HepG2 (cell line): ENCODE measurements at regions not wholly inside any gene's neighbourhood (a gene's known extent, or its start where the extent isn't known, plus 50 kb on each side); places are given as distances from the start of the nearest gene placed in this dataset.

Experiments used
- ATAC-seq: fragments of 200-7000 bp; cut with Tn5 transposase; 3 replicates; pipeline ENCODE4 v1.9.1; 2020; ENCODE audit warnings: mild to moderate bottlenecking, moderate library complexity
- BruUV-seq: library from RNA; stranded (reverse); fragments of 400-500 nt; replicated peaks from 2 replicates; lab custom pipeline; 2021; lab: Mats Ljungman, UMichigan
- CTCF ChIA-PET: fragments of 300-600 bp; formaldehyde crosslinking; extraction: SDS; loops from one replicate; lab custom pipeline; 2021; ENCODE audit warnings: low total read pairs, inconsistent platforms, low intra/inter-chr PET ratio; lab: Yijun Ruan, JAX
- POLR2A ChIA-PET: fragments of 350-600 bp; sonication (Branson Sonifier 250); formaldehyde crosslinking; loops from one replicate; lab custom pipeline; 2020; ENCODE audit warnings: antibody characterized with exemption, inconsistent platforms; lab: Yijun Ruan, JAX
- DNase-seq: peaks from one replicate; pipeline ENCODE4 v3.0.0-alpha.2; 2015; ENCODE audit warnings: low spot score
- FAIRE-seq: peaks from 3 replicates; lab custom pipeline; 2011; peaks lifted over from hg19 to GRCh38; lab: Jason Lieb, UNC
- H2AFZ ChIP-seq: one replicate; pipeline ENCODE4 v1.6.1; 2011; ENCODE audit warnings: low read length, inconsistent platforms
- H3K27ac ChIP-seq: fragments of 300-600 bp; 3 replicates; pipeline ENCODE4 v1.8.0; 2011; ENCODE audit warnings: mixed run types, mild to moderate bottlenecking, mixed read lengths, low read length, inconsistent platforms; ENCODE audit not compliant: insufficient read depth; ENCODE audit errors: extremely low read length
- H3K27me3 ChIP-seq, 2 experiments: fragments of 200-600 bp in 1 of 2; 2 replicates in 1 of 2; 3 replicates in 1 of 2; pipeline versions ENCODE4 v1.6.0 to v1.8.0; 2011; ENCODE audit warnings: low read length in 2 of 2, mild to moderate bottlenecking in 2 of 2, moderate library complexity in 2 of 2, inconsistent platforms in 1 of 2; ENCODE audit not compliant: insufficient read depth in 2 of 2, control insufficient read depth in 1 of 2
- H3K36me3 ChIP-seq, 2 experiments: fragments of 200-600 bp in 1 of 2; replicated peaks in 1 of 2; 2 replicates in 1 of 2; 3 replicates in 1 of 2; pipeline versions ENCODE4 v1.5.1 to v1.8.0; 2011; ENCODE audit warnings: low read length in 2 of 2, inconsistent platforms in 1 of 2; ENCODE audit not compliant: insufficient read depth in 2 of 2, control insufficient read depth in 1 of 2
- H3K4me1 ChIP-seq: 2 replicates; pipeline ENCODE4 v1.5.1; 2012; ENCODE audit warnings: low read length, inconsistent platforms; ENCODE audit not compliant: insufficient read depth
- H3K4me2 ChIP-seq: 2 replicates; pipeline ENCODE4 v1.6.0; 2011; ENCODE audit warnings: low read depth, low read length, inconsistent platforms
- H3K4me3 ChIP-seq, 3 experiments: fragments of 200-600 bp in 1 of 3; sonication (generic), shearing (Covaris generic) in 1 of 3; replicated peaks in 1 of 3; 2 replicates each; pipeline ENCODE4 v1.5.1; 2011 to 2016; ENCODE audit warnings: low read length in 3 of 3, inconsistent platforms in 2 of 3, low read depth in 2 of 3, mild to moderate bottlenecking in 2 of 3, control low read depth in 1 of 3, mixed read lengths in 1 of 3; ENCODE audit not compliant: insufficient read depth in 1 of 3
- H3K79me2 ChIP-seq: one replicate; pipeline ENCODE4 v1.6.1; 2011; ENCODE audit warnings: low read length, inconsistent platforms; ENCODE audit not compliant: insufficient read depth
- H3K9ac ChIP-seq: 2 replicates; pipeline ENCODE4 v1.6.0; 2011; ENCODE audit warnings: mild to moderate bottlenecking, low read depth, low read length, inconsistent platforms; ENCODE audit not compliant: insufficient read depth
- H3K9me3 ChIP-seq: 2 replicates; pipeline ENCODE4 v1.5.1; 2012; ENCODE audit warnings: mild to moderate bottlenecking, low read length
- H4K20me1 ChIP-seq: 2 replicates; pipeline ENCODE4 v1.6.0; 2011; ENCODE audit warnings: inconsistent platforms, mild to moderate bottlenecking, low read length, moderate library complexity; ENCODE audit not compliant: insufficient read depth
- ADNP ChIP-seq: sonication (generic); formaldehyde crosslinking; IDR thresholded peaks from 2 replicates; pipeline ENCODE4 v1.4.0; 2020; ENCODE audit warnings: missing genetic modification reagents
- AKAP8 ChIP-seq: sonication (generic); formaldehyde crosslinking; IDR thresholded peaks from 2 replicates; pipeline ENCODE4 v1.5.1; 2020; ENCODE audit warnings: mild to moderate bottlenecking, missing genetic modification reagents
- HNRNPUL1 ChIP-seq: fragments of 200-400 bp; formaldehyde crosslinking; IDR thresholded peaks from 2 replicates; pipeline ENCODE4 v1.6.1; 2017; ENCODE audit warnings: low read depth, mild to moderate bottlenecking, low read length, moderate library complexity
- MAFK ChIP-seq, 2 experiments: IDR thresholded peaks in 1 of 2; conservative IDR thresholded peaks in 1 of 2; 2 replicates each; pipeline ENCODE4 v1.6.1; 2011; ENCODE audit warnings: improper control_type of control experiment in 2 of 2, low read length in 2 of 2
- PCBP2 ChIP-seq: fragments of 200-400 bp; formaldehyde crosslinking; optimal IDR thresholded peaks from 2 replicates; pipeline ENCODE3; 2018; ENCODE audit warnings: low read length, low read depth; ENCODE audit not compliant: poor library complexity, severe bottlenecking
- ZFP41 ChIP-seq: sonication (generic); formaldehyde crosslinking; IDR thresholded peaks from 2 replicates; pipeline ENCODE4 v1.4.0; 2020; ENCODE audit warnings: mild to moderate bottlenecking, missing genetic modification reagents, borderline replicate concordance
- ZNF20 ChIP-seq: sonication (generic); formaldehyde crosslinking; IDR thresholded peaks from 2 replicates; pipeline ENCODE4 v1.4.0; 2020; ENCODE audit warnings: mild to moderate bottlenecking, moderate library complexity, missing genetic modification reagents
- ZNF577 ChIP-seq: sonication (generic); formaldehyde crosslinking; IDR thresholded peaks from 2 replicates; pipeline ENCODE4 v1.4.0; 2020; ENCODE audit warnings: mild to moderate bottlenecking, low read depth, missing genetic modification reagents, borderline replicate concordance
- ZNF775 ChIP-seq: sonication (generic); formaldehyde crosslinking; IDR thresholded peaks from 2 replicates; pipeline ENCODE4 v1.4.0; 2020; ENCODE audit warnings: missing genetic modification reagents, mild to moderate bottlenecking, moderate library complexity, borderline replicate concordance
- ZNF816 ChIP-seq: sonication (generic); formaldehyde crosslinking; IDR thresholded peaks from 2 replicates; pipeline ENCODE4 v1.8.0; 2022; ENCODE audit warnings: missing genetic modification reagents, mild to moderate bottlenecking, borderline replicate concordance
- whole genome bisulfite sequencing: methylation state at CpG from one replicate; pipeline ENCODE4 v1.1.6; 2017; ENCODE audit warnings: low lambda C conversion rate; 5-methylcytosine and 5-hydroxymethylcytosine counted together
- in situ Hi-C: cut with HindIII; loops from 2 replicates; pipeline ENCODE4 v1.10.0; 2017; ENCODE audit warnings: low pct_unique_long_range_greater_than_20kb; ENCODE audit not compliant: extremely low pct_ligation_motif_present
- intact Hi-C: fragments of 100-400 bp; cut with micrococcal nuclease; formaldehyde crosslinking; loops from one replicate; pipeline ENCODE4 v1.10.0; 2022; ENCODE audit not compliant: unreplicated experiment
- TF ChIP-seq, protein P1 (sequence below): IDR thresholded peaks from 2 replicates; pipeline ENCODE4 v1.6.1; 2016; ENCODE audit warnings: low read depth, borderline replicate concordance
- TF ChIP-seq, protein P2 (sequence below): sonication (generic); formaldehyde crosslinking; IDR thresholded peaks from 2 replicates; pipeline ENCODE4 v1.9.0; 2021; ENCODE audit warnings: mild to moderate bottlenecking, missing genetic modification reagents

DNA sequence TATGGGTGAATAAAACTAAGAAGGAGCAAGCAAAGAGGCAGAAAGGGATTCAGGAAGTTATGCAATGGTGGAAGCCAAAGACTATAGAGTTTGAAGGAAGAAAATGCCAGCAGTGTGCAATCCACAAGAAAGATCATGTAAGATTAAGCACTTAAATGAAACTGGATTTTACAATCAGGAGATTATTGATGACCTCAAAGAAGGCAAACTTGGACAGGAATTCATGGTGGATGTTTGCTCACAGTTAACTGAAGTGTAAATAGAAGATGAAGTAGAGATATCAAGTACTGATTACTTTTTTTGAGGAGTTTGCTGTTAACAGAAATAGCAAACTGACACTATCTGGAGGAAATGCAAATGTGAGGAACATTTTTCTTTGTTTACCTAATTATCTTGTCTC is 308.9 kb downstream of the RND3 start:
- H3K4me3 ChIP-seq = no peak overlapping the region
- H3K79me2 ChIP-seq = no peaks in the 10 kb centered on the region
- H3K4me1 ChIP-seq = no peaks in the 10 kb centered on the region
- DNase-seq (no peak), ATAC-seq (no peak), FAIRE-seq (no peak)
- intact Hi-C loops (no loop called here), in situ Hi-C loops (no loop called here)
- peaks cover 30% of the 10 kb centered on the region for H3K9me3 ChIP-seq
- no peaks in the 10 kb centered on the region for H3K36me3 ChIP-seq
- ChIA-PET CTCF (no interaction called here), POLR2A (no interaction called here)
- H3K27ac ChIP-seq = no peak overlapping the region
- no peaks in the 10 kb centered on the region for H3K27me3 ChIP-seq
- no TSS peak for BruUV-seq
- no peaks in the 10 kb centered on the region for H4K20me1 ChIP-seq
- TF ChIP-seq MAFK (conservative IDR thresholded peaks at IDR 0.05 in 1 of 2, IDR thresholded peaks at IDR 0.05 in 1 of 2; ENCODE audit: low read length in 2 of 2) = no peak
- TF ChIP-seq ZNF20 (CRISPR knock-in tag) = no peak
- TF ChIP-seq, protein P1, sequence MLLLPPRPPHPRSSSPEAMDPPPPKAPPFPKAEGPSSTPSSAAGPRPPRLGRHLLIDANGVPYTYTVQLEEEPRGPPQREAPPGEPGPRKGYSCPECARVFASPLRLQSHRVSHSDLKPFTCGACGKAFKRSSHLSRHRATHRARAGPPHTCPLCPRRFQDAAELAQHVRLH (CRISPR knock-in tag) = no peak
- H3K4me2 ChIP-seq = no peak overlapping the region
- no peak overlapping the region for H2AFZ ChIP-seq
- no peak overlapping the region for H3K9ac ChIP-seq

- no peaks in the 10 kb centered on the region for H4K20me1 ChIP-seq
- no peak overlapping the region for H2AFZ ChIP-seq
- no peaks in the 10 kb centered on the region for H3K79me2 ChIP-seq
- FAIRE-seq (no peak), DNase-seq (no peak), ATAC-seq (no peak)
- no peak overlapping the region for H3K27ac ChIP-seq
- WGBS = 58% methylated on average over 1 of the region's 1 CpG
- H3K9me3 ChIP-seq = peaks cover 33% of the 10 kb centered on the region; the same call in 1 of the 2 replicates
- ChIA-PET CTCF (no interaction called here), POLR2A (no interaction called here)
- no peaks in the 10 kb centered on the region for H3K36me3 ChIP-seq
- H3K4me1 ChIP-seq = no peaks in the 10 kb centered on the region
- intact Hi-C loops = no loop called here
- BruUV-seq = no TSS peak
- in situ Hi-C loops = no loop called here
- H3K27me3 ChIP-seq = no peaks in the 10 kb centered on the region
- H3K9ac ChIP-seq = no peak overlapping the region
- no peak overlapping the region for H3K4me3 ChIP-seq
- H3K4me2 ChIP-seq = no peak overlapping the region
- TF ChIP-seq ZNF816 (CRISPR knock-in tag) (no peak), ZNF775 (CRISPR knock-in tag) (no peak), AKAP8 (CRISPR knock-in tag) (no peak), ADNP (CRISPR knock-in tag) (no peak), ZNF577 (CRISPR knock-in tag) (no peak), PCBP2 (no peak), ZFP41 (no peak), HNRNPUL1 (no peak)
- TF ChIP-seq, protein P2, sequence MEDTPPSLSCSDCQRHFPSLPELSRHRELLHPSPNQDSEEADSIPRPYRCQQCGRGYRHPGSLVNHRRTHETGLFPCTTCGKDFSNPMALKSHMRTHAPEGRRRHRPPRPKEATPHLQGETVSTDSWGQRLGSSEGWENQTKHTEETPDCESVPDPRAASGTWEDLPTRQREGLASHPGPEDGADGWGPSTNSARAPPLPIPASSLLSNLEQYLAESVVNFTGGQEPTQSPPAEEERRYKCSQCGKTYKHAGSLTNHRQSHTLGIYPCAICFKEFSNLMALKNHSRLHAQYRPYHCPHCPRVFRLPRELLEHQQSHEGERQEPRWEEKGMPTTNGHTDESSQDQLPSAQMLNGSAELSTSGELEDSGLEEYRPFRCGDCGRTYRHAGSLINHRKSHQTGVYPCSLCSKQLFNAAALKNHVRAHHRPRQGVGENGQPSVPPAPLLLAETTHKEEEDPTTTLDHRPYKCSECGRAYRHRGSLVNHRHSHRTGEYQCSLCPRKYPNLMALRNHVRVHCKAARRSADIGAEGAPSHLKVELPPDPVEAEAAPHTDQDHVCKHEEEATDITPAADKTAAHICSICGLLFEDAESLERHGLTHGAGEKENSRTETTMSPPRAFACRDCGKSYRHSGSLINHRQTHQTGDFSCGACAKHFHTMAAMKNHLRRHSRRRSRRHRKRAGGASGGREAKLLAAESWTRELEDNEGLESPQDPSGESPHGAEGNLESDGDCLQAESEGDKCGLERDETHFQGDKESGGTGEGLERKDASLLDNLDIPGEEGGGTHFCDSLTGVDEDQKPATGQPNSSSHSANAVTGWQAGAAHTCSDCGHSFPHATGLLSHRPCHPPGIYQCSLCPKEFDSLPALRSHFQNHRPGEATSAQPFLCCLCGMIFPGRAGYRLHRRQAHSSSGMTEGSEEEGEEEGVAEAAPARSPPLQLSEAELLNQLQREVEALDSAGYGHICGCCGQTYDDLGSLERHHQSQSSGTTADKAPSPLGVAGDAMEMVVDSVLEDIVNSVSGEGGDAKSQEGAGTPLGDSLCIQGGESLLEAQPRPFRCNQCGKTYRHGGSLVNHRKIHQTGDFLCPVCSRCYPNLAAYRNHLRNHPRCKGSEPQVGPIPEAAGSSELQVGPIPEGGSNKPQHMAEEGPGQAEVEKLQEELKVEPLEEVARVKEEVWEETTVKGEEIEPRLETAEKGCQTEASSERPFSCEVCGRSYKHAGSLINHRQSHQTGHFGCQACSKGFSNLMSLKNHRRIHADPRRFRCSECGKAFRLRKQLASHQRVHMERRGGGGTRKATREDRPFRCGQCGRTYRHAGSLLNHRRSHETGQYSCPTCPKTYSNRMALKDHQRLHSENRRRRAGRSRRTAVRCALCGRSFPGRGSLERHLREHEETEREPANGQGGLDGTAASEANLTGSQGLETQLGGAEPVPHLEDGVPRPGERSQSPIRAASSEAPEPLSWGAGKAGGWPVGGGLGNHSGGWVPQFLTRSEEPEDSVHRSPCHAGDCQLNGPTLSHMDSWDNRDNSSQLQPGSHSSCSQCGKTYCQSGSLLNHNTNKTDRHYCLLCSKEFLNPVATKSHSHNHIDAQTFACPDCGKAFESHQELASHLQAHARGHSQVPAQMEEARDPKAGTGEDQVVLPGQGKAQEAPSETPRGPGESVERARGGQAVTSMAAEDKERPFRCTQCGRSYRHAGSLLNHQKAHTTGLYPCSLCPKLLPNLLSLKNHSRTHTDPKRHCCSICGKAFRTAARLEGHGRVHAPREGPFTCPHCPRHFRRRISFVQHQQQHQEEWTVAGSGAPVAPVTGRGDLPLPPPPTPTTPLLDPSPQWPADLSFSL (CRISPR knock-in tag) = no peak
These were observed 312.5 kb downstream of the RND3 start for GRCh38 chr2:150174971-150175421.
